ENCODE measurements at regions not wholly inside any gene's neighbourhood (a gene's known extent, or its start where the extent isn't known, plus 50 kb on each side); places are given as distances from the start of the nearest gene placed in this dataset.

DNA sequence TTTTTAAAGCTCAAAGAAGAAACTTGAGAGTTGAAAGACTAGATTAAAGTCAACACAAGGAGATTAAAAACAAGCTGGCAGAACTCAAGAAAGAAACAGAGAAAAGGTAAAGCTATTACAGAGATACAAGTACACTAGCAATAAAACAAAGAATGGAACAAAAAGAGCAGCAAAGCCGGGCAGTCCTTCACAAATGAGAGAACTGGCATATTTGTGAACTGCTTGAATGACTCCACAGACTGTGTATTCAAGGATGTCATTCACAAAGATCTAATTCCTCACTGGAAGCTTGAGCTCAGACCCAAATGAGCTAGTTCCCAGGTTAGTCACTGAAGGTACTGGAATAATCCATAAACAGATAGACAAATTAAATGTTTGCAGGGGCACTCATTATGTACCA lies 318.0 kb downstream of the MYCN start:
- TF ChIP-seq CTCF (conservative IDR thresholded peaks at IDR 0.05; ENCODE audit: low read length), result no peak
- no peak for TF ChIP-seq EZH2phosphoT487 (IDR thresholded peaks at IDR 0.05; ENCODE audit: borderline replicate concordance)
- H3K4me2 ChIP-seq (ENCODE audit: low read depth, low read length, poor library complexity, severe bottlenecking), result no peak overlapping the region
- H4K20me1 ChIP-seq (ENCODE audit: insufficient read depth, low read length, poor library complexity, severe bottlenecking), result no peaks in the 10 kb centered on the region

DNA sequence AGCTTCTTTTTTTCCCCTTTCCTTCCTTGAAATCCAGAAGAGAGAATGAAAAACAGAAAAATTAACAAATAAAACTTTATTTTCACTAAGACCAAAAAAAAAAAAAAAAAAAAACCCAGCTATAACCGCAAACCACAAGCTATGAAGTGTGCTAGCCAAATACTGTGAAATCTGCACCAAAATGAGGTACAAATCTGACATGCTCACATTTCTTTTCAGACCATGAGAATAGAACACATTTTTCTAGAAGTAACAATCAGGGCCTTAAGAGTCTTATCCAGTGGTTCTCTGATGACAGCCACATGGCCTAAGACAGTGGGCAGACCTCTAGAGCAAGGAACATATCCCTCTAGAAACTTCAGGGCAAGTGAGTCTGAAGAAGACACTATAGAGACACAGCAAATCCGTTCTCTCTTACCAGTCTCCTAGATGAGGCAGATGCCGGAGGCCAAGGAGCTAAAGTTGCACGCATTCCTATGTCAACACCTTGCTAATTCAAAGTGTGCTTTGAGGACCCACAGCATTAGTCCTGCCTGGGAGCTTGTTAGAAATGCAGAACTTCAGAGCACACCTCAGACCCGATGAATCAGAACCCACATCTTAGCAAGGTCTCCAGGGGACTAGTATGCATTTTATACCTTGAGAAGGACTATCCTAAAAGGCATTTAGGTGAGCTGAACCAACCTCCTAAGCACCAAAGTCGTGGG lies 317.1 kb downstream of the MYCN start:
- H3K9me2 ChIP-seq (replicated peaks; ENCODE audit: low read depth, low read length), result no peaks in the 10 kb centered on the region
- H2AFZ ChIP-seq (ENCODE audit: low read length), result no peak overlapping the region
- H3K27me3 ChIP-seq (ENCODE audit: insufficient read depth, low read length, poor library complexity, severe bottlenecking), result no peaks in the 10 kb centered on the region
- H3K9ac ChIP-seq (ENCODE audit: low read depth, low read length, poor library complexity, severe bottlenecking), result no peak overlapping the region
- no peaks in the 10 kb centered on the region for H4K20me1 ChIP-seq (ENCODE audit: insufficient read depth, low read length, poor library complexity, severe bottlenecking)
- H3K79me2 ChIP-seq (ENCODE audit: insufficient read depth, low read length), result no peaks in the 10 kb centered on the region
- TF ChIP-seq EZH2phosphoT487 (IDR thresholded peaks at IDR 0.05; ENCODE audit: borderline replicate concordance) (no peak), CTCF (conservative IDR thresholded peaks at IDR 0.05; ENCODE audit: low read length) (no peak)
- H3K4me2 ChIP-seq (ENCODE audit: low read depth, low read length, poor library complexity, severe bottlenecking), result no peak overlapping the region
- H3K4me3 ChIP-seq (ENCODE audit: low read length, poor library complexity, severe bottlenecking), result no peak overlapping the region
- H3F3A ChIP-seq (ENCODE audit: low read depth), result no peaks in the 10 kb centered on the region
- H3K9me3 ChIP-seq (ENCODE audit: insufficient read depth, low read depth, low read length), result no peaks in the 10 kb centered on the region
- H3K4me1 ChIP-seq (ENCODE audit: insufficient read depth, low read length, poor library complexity, severe bottlenecking), result no peaks in the 10 kb centered on the region
- no peaks in the 10 kb centered on the region for H3K36me3 ChIP-seq (ENCODE audit: insufficient read depth, low read length)

More for the DNA sequence above, 318.0 kb downstream of the MYCN start:
- no peaks in the 10 kb centered on the region for H3K9me2 ChIP-seq (replicated peaks; ENCODE audit: low read depth, low read length)
- H3K4me1 ChIP-seq (ENCODE audit: insufficient read depth, low read length, poor library complexity, severe bottlenecking), result no peaks in the 10 kb centered on the region
- H2AFZ ChIP-seq (ENCODE audit: low read length), result no peak overlapping the region
- no peaks in the 10 kb centered on the region for H3K27me3 ChIP-seq (ENCODE audit: insufficient read depth, low read length, poor library complexity, severe bottlenecking)
- H3F3A ChIP-seq (ENCODE audit: low read depth), result no peaks in the 10 kb centered on the region
- no peak overlapping the region for H3K9ac ChIP-seq (ENCODE audit: low read depth, low read length, poor library complexity, severe bottlenecking)
- H3K79me2 ChIP-seq (ENCODE audit: insufficient read depth, low read length), result no peaks in the 10 kb centered on the region
- H3K4me3 ChIP-seq (ENCODE audit: low read length, poor library complexity, severe bottlenecking), result no peak overlapping the region
- no peaks in the 10 kb centered on the region for H3K9me3 ChIP-seq (ENCODE audit: insufficient read depth, low read depth, low read length)
- no peaks in the 10 kb centered on the region for H3K36me3 ChIP-seq (ENCODE audit: insufficient read depth, low read length)

- no peak overlapping the region for H3K4me3 ChIP-seq (ENCODE audit: low read length, poor library complexity, severe bottlenecking)
These were observed 316.4 kb downstream of the MYCN start for GRCh38 chr2:16256601-16257321.

More at GRCh38 chr2:16256601-16257321, 316.4 kb downstream of the MYCN start:
- Histone ChIP-seq H4K20me1 (ENCODE audit: insufficient read depth, low read length, poor library complexity, severe bottlenecking) (no peaks in the 10 kb centered on the region), H3K79me2 (ENCODE audit: insufficient read depth, low read length) (no peaks in the 10 kb centered on the region), H3K9me3 (ENCODE audit: insufficient read depth, low read depth, low read length) (no peaks in the 10 kb centered on the region), H3K4me1 (ENCODE audit: insufficient read depth, low read length, poor library complexity, severe bottlenecking) (no peaks in the 10 kb centered on the region), H2AFZ (ENCODE audit: low read length) (no peak overlapping the region), H3K9ac (ENCODE audit: low read depth, low read length, poor library complexity, severe bottlenecking) (no peak overlapping the region), H3K4me2 (ENCODE audit: low read depth, low read length, poor library complexity, severe bottlenecking) (no peak overlapping the region), H3K9me2 (replicated peaks; ENCODE audit: low read depth, low read length) (no peaks in the 10 kb centered on the region), H3K27me3 (ENCODE audit: insufficient read depth, low read length, poor library complexity, severe bottlenecking) (no peaks in the 10 kb centered on the region), H3K36me3 (ENCODE audit: insufficient read depth, low read length) (no peaks in the 10 kb centered on the region), H3F3A (ENCODE audit: low read depth) (no peaks in the 10 kb centered on the region)
- TF ChIP-seq EZH2phosphoT487 (IDR thresholded peaks at IDR 0.05; ENCODE audit: borderline replicate concordance) (no peak), CTCF (conservative IDR thresholded peaks at IDR 0.05; ENCODE audit: low read length) (no peak)
